Lung microvascular endothelial cell (primary cell): ENCODE measurements at regions not wholly inside any gene's neighbourhood (a gene's known extent, or its start where the extent isn't known, plus 50 kb on each side); places are given as distances from the start of the nearest gene placed in this dataset.

Source experiments
- DNase-seq, 2 donors: peaks; one replicate each; pipeline versions ENCODE4 v3.0.0 to v3.0.0-alpha.2; 2010; ENCODE audit warnings: low read depth in 2 of 2

DNA sequence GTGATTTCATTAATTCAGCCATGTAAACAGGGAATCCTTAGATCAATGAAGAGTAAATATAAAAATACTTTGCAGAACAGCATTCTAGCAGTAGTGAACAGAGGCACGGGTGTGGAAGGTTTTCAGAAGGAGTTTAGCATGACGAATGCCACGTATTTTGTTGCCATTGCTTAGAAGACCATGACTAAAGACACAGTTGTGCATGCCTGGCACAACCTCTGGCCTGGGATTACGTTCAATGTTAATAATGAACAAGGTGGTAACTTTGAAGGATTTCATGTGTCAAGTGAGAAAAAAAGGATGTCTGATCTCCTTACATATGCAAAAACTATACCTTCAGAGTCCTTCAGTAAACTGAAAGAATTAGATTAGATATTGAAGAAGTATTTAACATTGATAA lies 171.9 kb downstream of the MAGEB5 start:
- no peak for DNase-seq

DNA sequence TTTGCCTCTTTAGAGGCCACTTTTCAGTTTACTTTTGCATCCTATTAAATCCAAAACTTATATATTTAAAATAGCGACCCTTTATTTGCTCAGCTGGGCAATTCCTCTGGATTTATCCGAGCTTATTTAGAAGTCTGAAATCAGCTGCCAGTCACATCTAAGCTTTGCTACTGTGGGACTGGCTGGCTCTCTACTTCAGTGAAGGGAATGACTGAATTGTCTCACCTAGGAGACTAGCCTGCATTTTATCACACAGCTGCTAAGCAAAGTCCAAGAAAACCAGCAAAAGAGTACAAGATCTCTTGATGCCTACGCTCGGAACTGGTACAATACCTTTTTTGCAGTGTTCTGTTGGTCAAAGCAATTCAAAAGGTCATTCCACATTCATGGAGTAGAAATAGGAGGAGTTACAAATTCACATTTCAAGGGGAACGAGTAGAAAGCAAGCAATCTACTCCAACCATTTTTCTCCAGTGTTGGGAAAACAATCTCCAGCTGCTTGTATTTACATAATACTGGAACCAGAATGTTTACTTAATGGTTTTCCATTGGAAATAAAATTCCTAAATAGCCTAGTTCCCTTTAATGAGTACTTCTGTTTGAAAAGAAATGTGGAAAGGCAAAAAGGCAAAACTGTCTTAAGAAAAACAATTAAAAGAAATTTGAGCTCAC lies 160.2 kb downstream of the MAGEB5 start:
- DNase-seq: no peak

DNA sequence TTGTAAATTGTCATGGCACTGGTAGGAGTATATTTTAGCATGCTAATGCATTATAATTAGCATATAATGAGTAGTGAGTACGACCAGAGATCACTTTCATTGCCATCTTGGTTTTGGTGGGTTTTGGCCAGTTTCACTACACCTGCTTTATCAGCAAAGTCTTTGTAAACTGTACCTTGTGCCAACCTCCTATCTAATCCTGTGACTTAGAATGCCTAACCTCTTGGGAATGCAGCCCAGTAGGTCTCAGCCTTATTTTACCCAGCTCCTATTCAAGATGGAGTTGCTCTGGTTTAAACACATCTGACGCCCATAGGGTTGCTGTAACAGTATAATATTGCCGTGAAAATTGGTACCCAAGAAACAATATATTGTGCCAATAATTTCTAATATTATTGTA lies 159.4 kb downstream of the MAGEB5 start:
- no peak for DNase-seq

DNA sequence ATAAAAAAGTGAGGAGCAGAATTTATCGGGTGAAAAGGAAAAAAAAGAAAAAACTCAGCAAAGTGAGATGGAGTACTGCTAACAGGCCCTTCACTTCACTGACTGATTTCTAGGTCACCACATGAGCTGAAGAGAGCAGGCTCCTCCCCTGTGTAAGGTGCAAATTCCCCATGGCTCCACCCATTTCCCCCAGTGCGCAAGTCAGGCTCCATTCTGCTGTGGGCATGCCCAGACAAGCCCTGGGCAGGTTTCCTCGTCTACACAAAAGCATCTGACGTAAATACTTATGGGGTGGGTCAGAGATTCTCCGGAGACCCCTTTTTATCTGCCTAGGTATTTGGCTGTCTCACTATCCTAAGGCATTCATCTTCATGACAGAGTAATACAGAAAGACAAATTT lies 157.9 kb downstream of the MAGEB5 start:
- DNase-seq: no peak

DNA sequence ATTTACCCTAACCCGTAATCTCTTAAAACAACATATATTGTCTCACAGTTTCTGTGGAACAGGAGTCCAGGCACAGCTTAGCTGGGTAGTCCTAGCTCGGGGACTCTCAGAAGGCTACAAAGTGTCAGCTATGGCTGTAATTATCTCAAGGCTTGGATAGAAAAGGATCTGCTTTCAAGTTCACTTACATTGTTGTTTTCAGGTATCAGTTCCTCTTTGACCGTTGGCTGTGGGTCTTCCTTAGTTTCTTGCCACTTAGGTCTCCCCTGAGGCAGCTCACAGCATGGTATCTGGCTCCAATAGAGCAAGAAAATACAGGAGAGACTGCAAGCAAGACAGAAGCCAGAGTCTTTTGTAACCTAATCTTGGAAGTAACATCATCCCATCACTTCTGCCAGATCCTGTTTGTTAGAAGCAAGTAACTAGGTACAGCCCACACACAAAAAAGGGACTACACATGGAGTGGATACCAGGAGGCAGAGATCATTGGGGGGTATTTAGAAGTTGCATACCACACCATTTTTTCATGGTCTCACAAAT lies 137.0 kb downstream of the MAGEB5 start:
- no peak for DNase-seq

DNA sequence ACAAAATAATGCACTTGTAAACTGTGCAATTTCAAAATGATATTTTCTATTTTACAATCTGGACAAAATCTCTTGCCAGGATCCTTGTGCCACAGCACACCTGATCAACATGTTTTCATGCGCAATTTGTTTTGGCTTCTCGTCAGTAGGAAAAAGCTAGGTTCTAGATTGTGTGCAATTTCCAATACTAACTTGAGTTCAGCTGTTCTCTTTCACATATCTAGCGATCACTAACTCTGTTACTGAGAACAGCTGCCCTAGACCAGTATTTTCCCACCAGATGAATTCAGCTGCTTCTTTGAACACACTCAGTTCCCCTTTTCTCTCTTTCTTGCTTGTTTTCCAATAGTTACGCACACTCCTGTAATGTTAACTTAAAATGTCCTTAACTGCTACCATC lies 131.2 kb downstream of the MAGEB5 start:
- DNase-seq: no peak

DNA sequence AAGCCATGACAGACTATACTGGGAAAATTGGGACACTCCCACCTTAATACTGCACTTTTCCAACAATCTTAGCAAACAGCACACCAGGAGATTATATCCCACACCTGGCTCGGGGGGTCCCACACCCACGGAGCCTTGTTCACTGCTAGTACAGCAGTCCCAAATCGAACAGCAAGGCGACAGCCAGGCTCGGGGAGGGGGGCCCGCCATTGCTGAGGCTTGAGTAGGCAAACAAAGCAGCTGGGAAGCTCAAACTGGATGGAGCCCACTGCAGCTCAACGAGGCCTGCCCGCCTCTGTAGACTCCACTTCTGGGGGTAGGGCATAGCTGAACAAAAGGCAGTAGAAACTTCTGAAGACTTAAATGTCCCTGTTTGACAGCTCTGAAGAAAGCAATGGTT lies 118.3 kb downstream of the MAGEB5 start:
- no peak for DNase-seq

DNA sequence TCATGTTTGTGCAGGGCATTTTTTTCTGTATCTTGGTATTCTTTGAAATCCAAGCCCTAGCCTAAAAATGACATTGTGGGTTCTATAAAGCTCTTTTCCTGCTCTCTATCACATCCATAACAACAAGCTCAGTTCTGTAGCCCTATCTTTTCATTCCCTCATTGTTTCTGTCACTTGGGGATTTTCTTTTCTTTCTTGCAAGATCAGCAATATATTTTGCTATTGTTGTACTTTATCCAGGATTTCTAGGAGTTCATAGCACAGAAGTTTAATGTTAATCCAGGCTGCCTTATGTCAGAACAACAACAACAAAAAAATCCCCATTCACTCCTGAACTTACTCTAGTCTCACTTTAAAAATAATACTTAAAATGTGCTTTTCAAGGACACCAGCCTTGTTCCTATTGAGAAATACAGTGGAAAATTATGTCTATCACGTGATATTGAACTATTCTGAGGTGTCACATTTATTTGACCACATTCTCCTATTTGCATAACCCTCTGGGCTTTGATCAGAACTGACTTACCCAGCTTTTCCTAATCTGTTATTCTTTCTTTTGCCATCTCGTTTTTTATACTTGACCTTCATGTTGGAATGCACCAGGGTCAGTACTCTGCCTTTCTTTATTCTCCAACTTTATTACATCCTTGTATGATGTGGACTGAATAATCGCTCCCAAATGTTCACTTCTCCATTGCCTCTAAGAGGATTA lies 112.8 kb downstream of the MAGEB5 start:
- no peak for DNase-seq

DNA sequence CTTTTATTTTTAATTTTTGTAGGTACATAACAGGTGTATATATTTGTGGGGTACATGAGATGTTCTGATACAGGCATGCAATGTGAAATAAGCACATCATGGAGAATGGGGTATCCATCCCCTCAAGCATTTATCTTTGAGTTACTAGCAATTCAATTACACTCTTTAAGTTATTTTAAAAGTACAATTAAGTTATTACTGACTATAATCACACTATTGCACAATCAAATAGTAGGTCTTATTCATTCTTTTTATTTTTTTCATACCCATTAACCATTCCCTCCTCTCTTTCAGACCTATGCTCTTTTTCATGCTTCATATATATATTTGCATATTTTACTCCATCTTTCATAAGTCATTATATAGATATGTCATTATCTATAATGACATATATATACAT lies 93.3 kb downstream of the MAGEB5 start:
- no peak for DNase-seq

DNA sequence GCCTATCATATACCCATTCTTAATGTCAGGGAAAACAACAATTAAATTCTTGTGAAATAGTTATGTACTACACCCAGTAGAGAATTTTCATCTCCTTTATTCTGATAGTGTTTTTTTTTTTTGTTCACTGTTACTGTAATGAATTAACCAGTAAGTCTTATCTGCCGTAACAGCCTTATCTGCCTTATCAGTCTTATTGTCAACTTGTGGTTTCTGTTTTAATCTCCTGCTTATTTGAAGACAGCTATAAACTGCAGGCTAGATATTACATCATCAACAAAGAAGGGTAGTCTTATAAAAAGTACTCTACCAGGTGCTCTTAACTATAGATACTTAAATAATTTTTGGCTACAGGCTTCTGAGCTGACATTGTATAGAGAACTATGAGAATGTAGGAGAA lies 79.5 kb downstream of the MAGEB5 start:
- DNase-seq: peak in 1 of 2 donors; percentile 29

DNA sequence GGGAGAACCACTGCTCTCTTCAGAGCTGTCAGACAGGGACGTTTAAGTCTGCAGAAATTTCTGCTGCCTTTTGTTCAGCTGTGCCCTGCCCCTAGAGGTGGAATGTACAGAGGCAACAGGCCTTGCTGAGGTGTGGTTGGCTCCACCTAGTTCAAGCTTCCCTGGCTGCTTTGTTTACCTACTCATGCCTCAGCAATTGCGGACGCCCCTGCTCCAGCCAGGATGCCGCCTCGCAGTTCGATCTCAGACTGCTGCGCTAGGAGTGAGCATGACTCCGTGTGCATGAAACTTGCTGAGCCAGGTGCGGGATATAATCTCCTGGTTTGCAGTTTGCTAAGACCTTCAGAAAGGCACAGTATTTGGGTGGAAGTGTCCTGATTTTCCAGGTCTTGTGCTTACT lies 70.9 kb downstream of the MAGEB5 start:
- no peak for DNase-seq
